Nephron (organoid): ENCODE measurements at regions not wholly inside any gene's neighbourhood (a gene's known extent, or its start where the extent isn't known, plus 50 kb on each side); places are given as distances from the start of the nearest gene placed in this dataset.

Source experiments
- H3K27ac Mint-ChIP-seq, 3 experiments: 2 replicates each; pipeline ENCODE4 v1.8.0; 2020; ENCODE audit warnings: mixed read lengths in 3 of 3, mild to moderate bottlenecking in 2 of 3, moderate library complexity in 1 of 3
- H3K27me3 Mint-ChIP-seq: 2 replicates; pipeline ENCODE4 v1.8.0; 2021; ENCODE audit warnings: low read depth, mild to moderate bottlenecking, moderate library complexity, mixed read lengths
- H3K36me3 Mint-ChIP-seq: 2 replicates; pipeline ENCODE4 v1.8.0; 2020; ENCODE audit warnings: low read depth, mixed read lengths
- H3K4me1 Mint-ChIP-seq: 2 replicates; pipeline ENCODE4 v1.8.0; 2020; ENCODE audit warnings: mixed read lengths
- H3K4me3 Mint-ChIP-seq, 3 experiments: 2 replicates each; pipeline ENCODE4 v1.8.0; 2020; ENCODE audit warnings: mild to moderate bottlenecking in 3 of 3, mixed read lengths in 3 of 3, moderate library complexity in 2 of 3
- H3K9me3 Mint-ChIP-seq: 2 replicates; pipeline ENCODE4 v1.8.0; 2020; ENCODE audit warnings: mixed read lengths
- TF ChIP-seq, protein P1 (sequence below), 3 experiments: fragments of 200-600 bp; sonication (generic); IDR thresholded peaks; one replicate each; pipeline ENCODE4 v1.5.0; 2021; ENCODE audit warnings: antibody characterized with exemption in 3 of 3; ENCODE audit not compliant: unreplicated experiment in 3 of 3

DNA sequence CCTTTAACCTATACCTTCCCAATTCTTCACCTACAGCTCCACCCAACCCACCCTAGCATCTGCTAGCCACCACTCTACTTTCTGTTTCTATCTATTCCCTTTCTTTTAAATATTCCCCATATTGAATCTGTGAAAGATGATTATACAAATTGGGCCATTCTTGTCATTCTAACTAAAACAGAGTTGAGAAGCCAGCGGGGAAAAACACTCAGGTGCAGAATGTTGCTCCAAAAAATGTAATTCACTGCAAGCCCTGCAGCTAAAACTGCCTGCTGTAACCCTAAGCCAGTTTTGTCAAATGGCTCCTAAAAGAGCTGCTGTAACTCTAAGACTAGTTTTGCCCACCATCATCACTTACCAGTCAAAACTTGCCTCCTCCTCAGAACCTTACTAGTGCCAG lies 1468.6 kb upstream of the MIR17HG start:
- Mint-ChIP-seq H3K4me3 (no peak overlapping the region), H3K4me1 (no peaks in the 10 kb centered on the region), H3K27me3 (no peaks in the 10 kb centered on the region), H3K27ac (no peak overlapping the region), H3K9me3 (no peaks in the 10 kb centered on the region), H3K36me3 (no peaks in the 10 kb centered on the region)
- TF ChIP-seq, protein P1, sequence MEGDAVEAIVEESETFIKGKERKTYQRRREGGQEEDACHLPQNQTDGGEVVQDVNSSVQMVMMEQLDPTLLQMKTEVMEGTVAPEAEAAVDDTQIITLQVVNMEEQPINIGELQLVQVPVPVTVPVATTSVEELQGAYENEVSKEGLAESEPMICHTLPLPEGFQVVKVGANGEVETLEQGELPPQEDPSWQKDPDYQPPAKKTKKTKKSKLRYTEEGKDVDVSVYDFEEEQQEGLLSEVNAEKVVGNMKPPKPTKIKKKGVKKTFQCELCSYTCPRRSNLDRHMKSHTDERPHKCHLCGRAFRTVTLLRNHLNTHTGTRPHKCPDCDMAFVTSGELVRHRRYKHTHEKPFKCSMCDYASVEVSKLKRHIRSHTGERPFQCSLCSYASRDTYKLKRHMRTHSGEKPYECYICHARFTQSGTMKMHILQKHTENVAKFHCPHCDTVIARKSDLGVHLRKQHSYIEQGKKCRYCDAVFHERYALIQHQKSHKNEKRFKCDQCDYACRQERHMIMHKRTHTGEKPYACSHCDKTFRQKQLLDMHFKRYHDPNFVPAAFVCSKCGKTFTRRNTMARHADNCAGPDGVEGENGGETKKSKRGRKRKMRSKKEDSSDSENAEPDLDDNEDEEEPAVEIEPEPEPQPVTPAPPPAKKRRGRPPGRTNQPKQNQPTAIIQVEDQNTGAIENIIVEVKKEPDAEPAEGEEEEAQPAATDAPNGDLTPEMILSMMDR (IDR thresholded peaks at IDR 0.05; ENCODE audit: unreplicated experiment in 3 of 3), result no peak

DNA sequence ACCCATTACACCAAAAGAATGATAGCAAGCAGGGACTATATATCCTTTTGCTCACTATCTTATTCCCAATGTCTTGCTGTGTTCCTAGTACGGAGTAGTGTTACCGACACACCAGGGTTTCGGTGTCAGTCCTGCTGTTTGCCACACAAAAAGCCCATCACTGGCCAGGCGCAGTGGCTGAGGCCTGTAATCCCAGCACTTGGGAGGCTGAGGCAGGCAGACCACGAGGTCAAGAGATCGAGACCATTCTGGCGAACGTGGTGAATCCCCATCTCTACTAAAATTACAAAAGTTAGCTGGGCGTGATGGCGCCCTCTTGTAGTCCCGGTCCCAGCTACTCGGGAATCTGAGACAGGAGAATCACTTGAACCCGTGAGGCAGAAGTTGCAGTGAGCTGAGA lies 1467.3 kb upstream of the MIR17HG start:
- Mint-ChIP-seq H3K27ac (no peak overlapping the region), H3K4me3 (no peak overlapping the region), H3K4me1 (no peaks in the 10 kb centered on the region), H3K9me3 (no peaks in the 10 kb centered on the region), H3K27me3 (no peaks in the 10 kb centered on the region), H3K36me3 (no peaks in the 10 kb centered on the region)
- TF ChIP-seq, protein P1 (IDR thresholded peaks at IDR 0.05; ENCODE audit: unreplicated experiment in 3 of 3), result no peak

DNA sequence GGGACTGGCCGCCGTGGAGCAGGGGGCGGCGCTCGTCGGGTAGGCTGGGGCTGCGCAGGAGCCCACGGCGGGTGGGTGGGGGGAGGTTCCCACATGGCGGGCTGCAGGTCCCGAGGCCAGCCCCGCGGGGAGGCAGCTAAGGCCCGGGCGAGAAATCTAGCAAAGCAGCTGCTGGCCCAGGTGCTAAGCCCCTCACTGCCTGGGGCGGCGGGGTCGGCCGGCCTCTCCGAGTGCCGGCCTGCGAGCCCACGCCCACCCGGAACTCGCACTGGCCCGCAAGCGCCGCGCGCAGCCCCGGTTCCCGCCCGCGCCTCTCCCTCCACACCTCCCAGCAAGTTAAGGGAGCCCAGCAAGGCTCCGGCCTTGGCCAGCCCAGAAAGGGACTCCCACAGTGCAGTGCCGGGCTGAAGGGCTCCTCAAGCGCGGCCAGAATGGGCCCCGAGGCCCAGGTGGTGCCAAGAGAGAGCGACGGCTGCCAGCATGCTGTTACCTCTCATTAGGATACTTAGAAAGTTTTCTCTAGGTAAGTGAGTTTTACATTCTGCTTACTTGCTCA lies 1463.5 kb upstream of the MIR17HG start:
- Mint-ChIP-seq H3K4me1 (no peaks in the 10 kb centered on the region), H3K9me3 (no peaks in the 10 kb centered on the region), H3K36me3 (no peaks in the 10 kb centered on the region), H3K27ac (no peak overlapping the region), H3K27me3 (no peaks in the 10 kb centered on the region), H3K4me3 (no peak overlapping the region)
- TF ChIP-seq, protein P1 (IDR thresholded peaks at IDR 0.05; ENCODE audit: unreplicated experiment in 3 of 3), result no peak

DNA sequence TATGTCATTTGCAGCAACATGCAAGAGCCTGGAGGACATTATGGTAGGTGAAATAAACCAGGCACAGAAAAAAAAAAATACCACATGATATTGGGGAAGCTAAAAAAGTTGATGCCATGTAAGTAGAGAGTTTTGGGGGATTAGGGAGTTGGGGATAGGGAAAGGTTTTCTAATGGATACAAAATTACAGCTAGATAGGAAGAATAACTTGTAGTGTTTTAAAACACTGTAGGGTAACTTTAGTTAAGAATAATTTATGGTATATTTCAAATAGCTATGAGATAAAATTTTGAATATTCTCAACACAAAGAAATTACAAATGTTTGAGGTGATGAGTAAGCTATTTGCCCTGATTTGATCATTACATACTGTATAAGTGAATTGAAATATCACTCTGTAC lies 1456.7 kb upstream of the MIR17HG start:
- Mint-ChIP-seq H3K4me3 (no peak overlapping the region), H3K27me3 (no peaks in the 10 kb centered on the region), H3K9me3 (peaks cover 4% of the 10 kb centered on the region), H3K36me3 (no peaks in the 10 kb centered on the region), H3K4me1 (no peaks in the 10 kb centered on the region), H3K27ac (no peak overlapping the region)
- TF ChIP-seq, protein P1 (IDR thresholded peaks at IDR 0.05; ENCODE audit: unreplicated experiment in 3 of 3), result no peak

DNA sequence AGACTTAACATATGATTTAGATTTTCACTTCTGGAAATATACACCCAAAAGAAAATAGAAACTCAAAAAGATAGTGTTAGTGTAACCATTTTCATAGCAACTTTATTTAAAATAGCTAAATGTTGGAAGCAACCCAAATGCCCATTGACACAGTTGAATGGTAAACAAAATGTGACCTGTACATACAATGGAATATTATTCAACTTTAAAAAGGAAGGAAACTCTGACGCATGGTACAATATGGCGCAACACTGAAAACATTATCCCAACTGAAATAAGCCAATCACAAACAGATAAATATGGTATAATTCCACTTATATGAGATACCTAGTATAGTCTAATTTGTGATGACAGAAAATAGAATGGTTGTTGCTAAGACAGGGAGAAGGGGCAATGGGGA lies 1456.1 kb upstream of the MIR17HG start:
- no peaks in the 10 kb centered on the region for H3K27me3 Mint-ChIP-seq
- no peak overlapping the region for H3K27ac Mint-ChIP-seq
- H3K4me3 Mint-ChIP-seq, result no peak overlapping the region
- no peaks in the 10 kb centered on the region for H3K36me3 Mint-ChIP-seq
- TF ChIP-seq, protein P1 (IDR thresholded peaks at IDR 0.05; ENCODE audit: unreplicated experiment in 3 of 3), result no peak
- no peaks in the 10 kb centered on the region for H3K4me1 Mint-ChIP-seq
- peaks cover 4% of the 10 kb centered on the region for H3K9me3 Mint-ChIP-seq

DNA sequence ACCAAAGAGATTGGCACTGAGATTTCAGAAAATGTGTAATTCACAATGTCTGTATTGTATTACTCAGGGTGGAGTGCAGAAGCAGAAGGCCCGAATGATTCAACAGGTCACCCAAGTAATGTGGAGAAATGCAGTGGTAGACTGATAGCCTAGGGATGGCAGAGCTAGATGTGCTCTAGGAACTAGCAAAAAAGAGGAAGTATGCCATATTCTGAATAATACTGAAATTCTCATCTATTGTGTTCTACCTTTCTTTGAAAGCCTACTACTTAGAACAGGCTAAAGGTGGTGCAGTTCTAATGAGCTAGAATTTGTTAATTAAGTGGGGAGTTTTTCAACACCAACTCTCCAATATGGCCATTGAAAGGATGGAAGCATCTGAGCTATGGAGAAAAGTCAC lies 1449.8 kb upstream of the MIR17HG start:
- Mint-ChIP-seq H3K36me3 (no peaks in the 10 kb centered on the region), H3K27me3 (no peaks in the 10 kb centered on the region), H3K4me3 (no peak overlapping the region), H3K9me3 (no peaks in the 10 kb centered on the region), H3K4me1 (no peaks in the 10 kb centered on the region), H3K27ac (no peak overlapping the region)
- TF ChIP-seq, protein P1 (IDR thresholded peaks at IDR 0.05; ENCODE audit: unreplicated experiment in 3 of 3), result no peak
